ENCODE measurements at regions not wholly inside any gene's neighbourhood (a gene's known extent, or its start where the extent isn't known, plus 50 kb on each side); places are given as distances from the start of the nearest gene placed in this dataset.
A peak's percentile ranks its signal among the peaks of the same experiment; 100 is the strongest.

- Histone ChIP-seq H3K27ac (no peak overlapping the region), H3K4me3 (no peak overlapping the region), H3K4me1 (peaks cover 0 to 4% (median 0%) of the 10 kb centered on the region in 4 donors), H3K9me3 (no peaks in the 10 kb centered on the region), H3K27me3 (peaks cover 0 to 5% (median 0%) of the 10 kb centered on the region in 3 donors), H3K36me3 (no peaks in the 10 kb centered on the region)
- peak in 4 of 7 experiments; percentile 39 to 68 (median 56) for TF ChIP-seq CTCF (IDR thresholded peaks at IDR 0.05)
- no peak for TF ChIP-seq POLR2AphosphoS5 (IDR thresholded peaks at IDR 0.05)
- intact Hi-C loops (cut with DNase I; ENCODE audit: low total_unique reads): no loop called here
- WGBS, 5 donors: 48 to 52% (median 49%) methylated on average over 6 of the region's 6 CpGs
- peak; percentile 32 to 74 for DNase-seq
Measured at GRCh38 chr1:119275145-119276134, 93.1 kb upstream of the HAO2 start.

- Histone ChIP-seq H3K27me3 (peaks cover 0 to 5% (median 0%) of the 10 kb centered on the region in 3 donors), H3K4me1 (peaks cover 0 to 4% (median 0%) of the 10 kb centered on the region in 4 donors), H3K27ac (no peak overlapping the region), H3K9me3 (no peaks in the 10 kb centered on the region), H3K36me3 (no peaks in the 10 kb centered on the region), H3K4me3 (no peak overlapping the region)
- TF ChIP-seq EP300 (IDR thresholded peaks at IDR 0.05) (no peak), CTCF (IDR thresholded peaks at IDR 0.05) (no peak), POLR2A (IDR thresholded peaks at IDR 0.05) (no peak), POLR2AphosphoS5 (IDR thresholded peaks at IDR 0.05) (no peak)
- WGBS, 5 donors: 81 to 97% (median 93%) methylated on average over 1 of the region's 1 CpG
- intact Hi-C loops (cut with DNase I; ENCODE audit: low total_unique reads): no loop called here
- peak in 1 of 2 donors; percentile 56 for DNase-seq
Measured at GRCh38 chr1:119276558-119276957, 92.0 kb upstream of the HAO2 start.

GRCh38 chr1:119279456-119280381, 88.9 kb upstream of the HAO2 start:
- Histone ChIP-seq H3K36me3 (no peaks in the 10 kb centered on the region), H3K4me3 (no peak overlapping the region), H3K27me3 (no peaks in the 10 kb centered on the region), H3K9me3 (no peaks in the 10 kb centered on the region), H3K4me1 (peaks cover 0 to 4% (median 0%) of the 10 kb centered on the region in 4 donors), H3K27ac (no peak overlapping the region)
- TF ChIP-seq EP300 (IDR thresholded peaks at IDR 0.05) (no peak), POLR2AphosphoS5 (IDR thresholded peaks at IDR 0.05) (no peak), POLR2A (IDR thresholded peaks at IDR 0.05) (no peak), CTCF (IDR thresholded peaks at IDR 0.05) (no peak)
- 41 to 54% (median 43%) methylated on average over 8 of the region's 8 CpGs for WGBS, 5 donors
- DNase-seq: peak in 1 of 2 donors; percentile 57
- intact Hi-C loops (cut with DNase I; ENCODE audit: low total_unique reads): loop anchor here (5.0 kb wide), 1 partner anchor 88 kb away; the partner anchor contains the start of gene HAO2

GRCh38 chr1:119285482-119285881, 83.1 kb upstream of the HAO2 start:
- WGBS, 5 donors: 49 to 71% (median 57%) methylated on average over 2 of the region's 2 CpGs
- TF ChIP-seq EP300 (IDR thresholded peaks at IDR 0.05) (no peak), POLR2AphosphoS5 (IDR thresholded peaks at IDR 0.05) (no peak), POLR2A (IDR thresholded peaks at IDR 0.05) (no peak), CTCF (IDR thresholded peaks at IDR 0.05) (no peak)
- Histone ChIP-seq H3K4me3 (no peak overlapping the region), H3K36me3 (no peaks in the 10 kb centered on the region), H3K9me3 (no peaks in the 10 kb centered on the region), H3K4me1 (no peaks in the 10 kb centered on the region), H3K27ac (no peak overlapping the region), H3K27me3 (no peaks in the 10 kb centered on the region)
- DNase-seq: peak in 1 of 2 donors; percentile 44
- intact Hi-C loops (cut with DNase I; ENCODE audit: low total_unique reads): no loop called here
